CD14-positive monocyte (primary cell): ENCODE measurements at regions not wholly inside any gene's neighbourhood (a gene's known extent, or its start where the extent isn't known, plus 50 kb on each side); places are given as distances from the start of the nearest gene placed in this dataset.

Source experiments
- DNase-seq, 3 donors: peaks; one replicate each; pipeline ENCODE4 v3.0.0-alpha.2; 2011 to 2022
- H2AFZ ChIP-seq: 2 replicates; pipeline ENCODE4 v1.6.0; 2012; ENCODE audit warnings: mild to moderate bottlenecking, low read depth, low read length, inconsistent platforms; ENCODE audit not compliant: insufficient read depth, poor library complexity, severe bottlenecking
- H3K27ac ChIP-seq, 2 donors: 1 replicate in 1 of 2; 2 replicates in 1 of 2; pipeline ENCODE4 v1.5.1; 2012 to 2013; ENCODE audit warnings: low read length in 2 of 2, control low read depth in 1 of 2, inconsistent platforms in 1 of 2, low read depth in 1 of 2, mild to moderate bottlenecking in 1 of 2
- H3K27me3 ChIP-seq, 2 donors: one replicate each; pipeline versions ENCODE4 v1.6.0 to v1.6.1; 2011 to 2013; ENCODE audit warnings: low read length in 2 of 2; ENCODE audit not compliant: control insufficient read depth in 2 of 2, insufficient read depth in 2 of 2
- H3K36me3 ChIP-seq, 2 donors: replicated peaks in 1 of 2; 1 replicate in 1 of 2; 2 replicates in 1 of 2; pipeline versions ENCODE4 v1.5.1 to v1.6.1; 2012 to 2013; ENCODE audit warnings: low read length in 2 of 2, control low read depth in 1 of 2, inconsistent platforms in 1 of 2, mild to moderate bottlenecking in 1 of 2; ENCODE audit not compliant: insufficient read depth in 2 of 2, control insufficient read depth in 1 of 2
- H3K4me1 ChIP-seq, 2 donors: 1 replicate in 1 of 2; 2 replicates in 1 of 2; pipeline versions ENCODE4 v1.5.1 to v1.6.1; 2012 to 2013; ENCODE audit warnings: low read length in 2 of 2, control low read depth in 1 of 2, inconsistent platforms in 1 of 2, mild to moderate bottlenecking in 1 of 2, moderate library complexity in 1 of 2; ENCODE audit not compliant: insufficient read depth in 2 of 2, control insufficient read depth in 1 of 2
- H3K4me2 ChIP-seq: replicated peaks from 2 replicates; pipeline ENCODE3; 2012; ENCODE audit warnings: low read length, moderate library complexity, mild to moderate bottlenecking; ENCODE audit not compliant: poor library complexity, severe bottlenecking; ENCODE audit errors: extremely low read depth
- H3K4me3 ChIP-seq, 3 experiments: fragments of 200-600 bp in 1 of 3; sonication (generic) in 1 of 3; replicated peaks in 1 of 3; 1 replicate in 2 of 3; 2 replicates in 1 of 3; pipeline ENCODE4 v1.5.1; 2011 to 2013; ENCODE audit warnings: low read length in 3 of 3, mild to moderate bottlenecking in 3 of 3, control low read depth in 2 of 3, low read depth in 2 of 3, inconsistent platforms in 1 of 3, moderate library complexity in 1 of 3
- H3K79me2 ChIP-seq: 2 replicates; pipeline ENCODE4 v1.6.0; 2012; ENCODE audit warnings: mild to moderate bottlenecking, control low read depth, inconsistent platforms, low read length, moderate library complexity; ENCODE audit not compliant: insufficient read depth
- H3K9ac ChIP-seq: 2 replicates; pipeline ENCODE4 v1.6.0; 2017; ENCODE audit warnings: low read length, mild to moderate bottlenecking; ENCODE audit not compliant: insufficient read depth, poor library complexity, severe bottlenecking
- H3K9me3 ChIP-seq, 2 donors: replicated peaks in 1 of 2; 1 replicate in 1 of 2; 2 replicates in 1 of 2; pipeline versions ENCODE4 v1.5.1 to v1.6.1; 2012 to 2013; ENCODE audit warnings: low read length in 2 of 2, control low read depth in 1 of 2; ENCODE audit not compliant: control insufficient read depth in 1 of 2, insufficient read depth in 1 of 2
- H4K20me1 ChIP-seq: 2 replicates; pipeline ENCODE4 v1.6.0; 2012; ENCODE audit warnings: mild to moderate bottlenecking, low read length, control low read depth, moderate library complexity; ENCODE audit not compliant: insufficient read depth
- H3K27ac Mint-ChIP-seq, 7 donors: one replicate each; pipeline ENCODE4 v1.8.0; 2020; ENCODE audit warnings: mild to moderate bottlenecking in 7 of 7, mixed read lengths in 7 of 7, moderate library complexity in 6 of 7, inconsistent platforms in 2 of 7
- H3K27me3 Mint-ChIP-seq, 3 donors: one replicate each; pipeline ENCODE4 v1.8.0; 2021 to 2022; ENCODE audit warnings: low read depth in 3 of 3, mild to moderate bottlenecking in 3 of 3, mixed read lengths in 3 of 3, moderate library complexity in 3 of 3, inconsistent platforms in 1 of 3
- H3K36me3 Mint-ChIP-seq, 2 donors: one replicate each; pipeline ENCODE4 v1.8.0; 2020; ENCODE audit warnings: mixed read lengths in 2 of 2, inconsistent platforms in 1 of 2, mild to moderate bottlenecking in 1 of 2
- H3K4me1 Mint-ChIP-seq: one replicate; pipeline ENCODE4 v1.8.0; 2020; ENCODE audit warnings: mild to moderate bottlenecking, mixed read lengths
- H3K4me3 Mint-ChIP-seq, 2 donors: one replicate each; pipeline ENCODE4 v1.8.0; 2020; ENCODE audit warnings: mild to moderate bottlenecking in 2 of 2, mixed read lengths in 2 of 2, moderate library complexity in 1 of 2
- H3K9me3 Mint-ChIP-seq, 7 donors: one replicate each; pipeline ENCODE4 v1.8.0; 2020 to 2022; ENCODE audit warnings: mixed read lengths in 7 of 7, mild to moderate bottlenecking in 6 of 7, moderate library complexity in 6 of 7, inconsistent platforms in 2 of 7
- WGBS: methylation state at CpG from one replicate; pipeline ENCODE4 v1.1.5; 2013; ENCODE audit warnings: missing lambda C conversion rate; ENCODE audit not compliant: insufficient coverage; 5-methylcytosine and 5-hydroxymethylcytosine counted together
- intact Hi-C, 2 donors: fragments of 100-400 bp; cut with micrococcal nuclease; formaldehyde crosslinking; loops; one replicate each; pipeline versions ENCODE4 v1.15.0 to v1.15.1; 2023
- TF ChIP-seq, protein P1 (sequence below): fragments of 200-600 bp; IDR thresholded peaks from one replicate; pipeline ENCODE4 v1.8.0; 2022; ENCODE audit warnings: antibody characterized with exemption, mild to moderate bottlenecking

DNA sequence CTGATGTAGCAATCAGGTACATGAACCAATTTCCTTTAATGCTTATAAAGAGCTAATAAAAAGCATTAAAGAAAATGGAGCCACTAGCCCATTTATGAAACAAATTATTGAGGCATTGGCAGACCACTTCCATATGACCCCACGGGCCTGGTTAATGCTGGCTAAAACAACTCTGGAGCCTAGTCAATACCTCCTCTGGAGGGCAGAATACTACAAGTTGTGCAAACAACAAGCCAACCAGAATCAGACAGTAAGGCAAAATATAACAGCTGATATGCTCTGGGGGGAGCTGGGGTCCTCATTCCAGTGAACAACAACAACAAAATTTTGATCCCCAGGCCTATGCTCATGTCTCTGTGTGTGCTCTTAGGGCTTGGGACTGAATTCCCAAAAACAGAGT is 212.3 kb downstream of the RPS4Y2 start:
- Histone ChIP-seq H3K4me1 (no peaks in the 10 kb centered on the region), H4K20me1 (no peaks in the 10 kb centered on the region), H3K27me3 (no peaks in the 10 kb centered on the region), H3K36me3 (no peaks in the 10 kb centered on the region), H3K4me2 (no peak overlapping the region), H3K79me2 (no peaks in the 10 kb centered on the region), H2AFZ (no peak overlapping the region), H3K9me3 (no peaks in the 10 kb centered on the region), H3K27ac (no peak overlapping the region), H3K4me3 (no peak overlapping the region), H3K9ac (no peak overlapping the region)
- DNase-seq: no peak
- Mint-ChIP-seq H3K4me3 (no peak overlapping the region), H3K27ac (no peak overlapping the region), H3K27me3 (no peaks in the 10 kb centered on the region), H3K9me3 (peaks cover 0 to 5% (median 0%) of the 10 kb centered on the region in 7 donors), H3K4me1 (peaks cover 10% of the 10 kb centered on the region), H3K36me3 (no peaks in the 10 kb centered on the region)
- TF ChIP-seq, protein P1, sequence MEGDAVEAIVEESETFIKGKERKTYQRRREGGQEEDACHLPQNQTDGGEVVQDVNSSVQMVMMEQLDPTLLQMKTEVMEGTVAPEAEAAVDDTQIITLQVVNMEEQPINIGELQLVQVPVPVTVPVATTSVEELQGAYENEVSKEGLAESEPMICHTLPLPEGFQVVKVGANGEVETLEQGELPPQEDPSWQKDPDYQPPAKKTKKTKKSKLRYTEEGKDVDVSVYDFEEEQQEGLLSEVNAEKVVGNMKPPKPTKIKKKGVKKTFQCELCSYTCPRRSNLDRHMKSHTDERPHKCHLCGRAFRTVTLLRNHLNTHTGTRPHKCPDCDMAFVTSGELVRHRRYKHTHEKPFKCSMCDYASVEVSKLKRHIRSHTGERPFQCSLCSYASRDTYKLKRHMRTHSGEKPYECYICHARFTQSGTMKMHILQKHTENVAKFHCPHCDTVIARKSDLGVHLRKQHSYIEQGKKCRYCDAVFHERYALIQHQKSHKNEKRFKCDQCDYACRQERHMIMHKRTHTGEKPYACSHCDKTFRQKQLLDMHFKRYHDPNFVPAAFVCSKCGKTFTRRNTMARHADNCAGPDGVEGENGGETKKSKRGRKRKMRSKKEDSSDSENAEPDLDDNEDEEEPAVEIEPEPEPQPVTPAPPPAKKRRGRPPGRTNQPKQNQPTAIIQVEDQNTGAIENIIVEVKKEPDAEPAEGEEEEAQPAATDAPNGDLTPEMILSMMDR: no peak
- intact Hi-C loops: no loop called here
- 20% methylated on average over 1 of the region's 1 CpG for WGBS

DNA sequence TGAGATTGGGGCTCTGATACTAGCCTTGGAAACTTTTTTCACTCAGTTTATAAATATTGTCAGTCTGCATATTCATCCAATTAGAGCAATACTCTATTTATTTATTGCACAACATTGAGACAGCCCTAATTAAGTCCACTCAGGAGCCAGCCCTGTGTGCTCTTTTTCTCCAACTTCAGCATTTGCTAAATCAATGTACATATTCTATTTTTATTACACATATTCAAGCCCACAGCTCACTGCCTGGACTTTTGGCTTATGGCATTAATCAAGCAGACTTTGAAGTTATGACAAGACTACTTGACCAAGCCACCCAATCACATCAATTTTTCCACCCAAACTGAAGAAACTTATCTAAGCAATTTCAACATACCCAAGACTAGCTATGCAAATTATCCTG is 215.5 kb downstream of the RPS4Y2 start:
- H3K27me3 Mint-ChIP-seq: peaks cover 0 to 2% (median 0%) of the 10 kb centered on the region in 3 donors
- H3K27ac Mint-ChIP-seq: peak overlapping the region in 1 of 7 donors; percentile 54
- H3K27me3 ChIP-seq: no peaks in the 10 kb centered on the region
- DNase-seq: peak in 2 of 3 donors; percentile 7 to 11
- H3K9me3 ChIP-seq: no peaks in the 10 kb centered on the region
- H3K4me3 ChIP-seq: no peak overlapping the region
- H3K36me3 ChIP-seq: no peaks in the 10 kb centered on the region
- H3K4me3 Mint-ChIP-seq: no peak overlapping the region
- TF ChIP-seq, protein P1: no peak
- no peaks in the 10 kb centered on the region for H3K36me3 Mint-ChIP-seq
- H4K20me1 ChIP-seq: no peaks in the 10 kb centered on the region
- no peak overlapping the region for H3K27ac ChIP-seq
- H3K4me2 ChIP-seq: no peak overlapping the region
- peaks cover 10% of the 10 kb centered on the region for H3K4me1 Mint-ChIP-seq
- no peaks in the 10 kb centered on the region for H3K79me2 ChIP-seq
- H3K9me3 Mint-ChIP-seq: no peaks in the 10 kb centered on the region
- no peak overlapping the region for H2AFZ ChIP-seq
- intact Hi-C loops: no loop called here
- H3K4me1 ChIP-seq: no peaks in the 10 kb centered on the region
- no peak overlapping the region for H3K9ac ChIP-seq
